ENCODE measurements at regions not wholly inside any gene's neighbourhood (a gene's known extent, or its start where the extent isn't known, plus 50 kb on each side); places are given as distances from the start of the nearest gene placed in this dataset.
"Not testable (repeated sequence)": the region's sequence is repeated elsewhere in the genome, so short reads cannot be mapped to it uniquely, and the experiment has no call there.

DNA sequence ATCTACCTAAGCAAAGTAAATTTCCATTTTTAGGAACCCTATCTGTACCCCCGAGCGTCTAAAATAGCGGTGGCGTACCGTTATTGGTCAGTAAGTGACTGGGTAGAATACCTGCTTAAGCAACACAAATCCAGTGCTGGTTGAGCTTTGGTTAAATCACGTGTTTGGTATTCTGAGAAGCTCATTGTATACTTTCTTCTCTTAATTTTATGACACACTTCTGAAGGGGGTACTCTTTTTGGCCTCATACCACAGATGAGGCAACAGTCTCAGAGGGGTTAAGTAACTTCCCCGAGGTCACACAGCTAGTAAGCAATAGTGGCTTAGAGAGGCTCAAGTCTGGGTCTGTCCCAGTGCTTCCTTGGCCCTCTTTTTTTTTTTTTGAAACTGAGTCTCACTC, 151.2 kb downstream of the TFAP2C start:
- no peak for TF ChIP-seq ZFX (IDR thresholded peaks at IDR 0.05; ENCODE audit: borderline replicate concordance)
- TF ChIP-seq, protein P1, sequence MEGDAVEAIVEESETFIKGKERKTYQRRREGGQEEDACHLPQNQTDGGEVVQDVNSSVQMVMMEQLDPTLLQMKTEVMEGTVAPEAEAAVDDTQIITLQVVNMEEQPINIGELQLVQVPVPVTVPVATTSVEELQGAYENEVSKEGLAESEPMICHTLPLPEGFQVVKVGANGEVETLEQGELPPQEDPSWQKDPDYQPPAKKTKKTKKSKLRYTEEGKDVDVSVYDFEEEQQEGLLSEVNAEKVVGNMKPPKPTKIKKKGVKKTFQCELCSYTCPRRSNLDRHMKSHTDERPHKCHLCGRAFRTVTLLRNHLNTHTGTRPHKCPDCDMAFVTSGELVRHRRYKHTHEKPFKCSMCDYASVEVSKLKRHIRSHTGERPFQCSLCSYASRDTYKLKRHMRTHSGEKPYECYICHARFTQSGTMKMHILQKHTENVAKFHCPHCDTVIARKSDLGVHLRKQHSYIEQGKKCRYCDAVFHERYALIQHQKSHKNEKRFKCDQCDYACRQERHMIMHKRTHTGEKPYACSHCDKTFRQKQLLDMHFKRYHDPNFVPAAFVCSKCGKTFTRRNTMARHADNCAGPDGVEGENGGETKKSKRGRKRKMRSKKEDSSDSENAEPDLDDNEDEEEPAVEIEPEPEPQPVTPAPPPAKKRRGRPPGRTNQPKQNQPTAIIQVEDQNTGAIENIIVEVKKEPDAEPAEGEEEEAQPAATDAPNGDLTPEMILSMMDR (IDR thresholded peaks at IDR 0.05), result no peak
- H3K27ac ChIP-seq, result no peak overlapping the region

DNA sequence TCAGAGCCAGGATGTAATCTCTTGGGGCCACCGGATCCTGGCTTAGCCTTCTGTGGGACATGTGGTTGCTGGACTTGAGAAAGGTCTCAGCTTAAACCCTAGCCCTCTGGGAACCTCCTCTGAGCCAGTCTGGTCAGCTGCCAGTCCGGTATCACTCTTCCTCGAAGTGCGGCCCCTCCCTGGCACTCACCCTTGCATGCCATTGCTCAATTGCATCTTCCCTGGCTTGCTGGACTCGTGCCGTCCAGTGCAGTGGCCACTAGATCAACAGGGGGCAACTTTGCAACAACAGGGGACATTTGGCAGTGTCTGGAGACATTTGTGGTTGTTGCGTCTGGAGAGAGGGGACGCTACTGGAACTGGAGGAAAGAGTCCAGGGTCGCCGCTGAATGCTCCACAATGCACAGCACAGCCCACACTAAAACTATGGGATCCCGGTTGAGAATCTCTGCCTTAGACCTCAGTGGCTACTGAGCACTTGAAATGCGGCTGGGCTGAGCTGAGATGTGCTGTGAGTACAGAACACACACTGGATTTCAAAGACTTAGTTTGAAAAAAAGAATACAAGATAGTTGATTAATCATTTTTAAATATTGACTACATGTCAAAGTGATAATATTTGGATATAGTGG, 152.1 kb downstream of the TFAP2C start:
- no peak overlapping the region for H3K27ac ChIP-seq
- TF ChIP-seq, protein P1 (IDR thresholded peaks at IDR 0.05), result no peak
- TF ChIP-seq ZFX (IDR thresholded peaks at IDR 0.05; ENCODE audit: borderline replicate concordance), result no peak

DNA sequence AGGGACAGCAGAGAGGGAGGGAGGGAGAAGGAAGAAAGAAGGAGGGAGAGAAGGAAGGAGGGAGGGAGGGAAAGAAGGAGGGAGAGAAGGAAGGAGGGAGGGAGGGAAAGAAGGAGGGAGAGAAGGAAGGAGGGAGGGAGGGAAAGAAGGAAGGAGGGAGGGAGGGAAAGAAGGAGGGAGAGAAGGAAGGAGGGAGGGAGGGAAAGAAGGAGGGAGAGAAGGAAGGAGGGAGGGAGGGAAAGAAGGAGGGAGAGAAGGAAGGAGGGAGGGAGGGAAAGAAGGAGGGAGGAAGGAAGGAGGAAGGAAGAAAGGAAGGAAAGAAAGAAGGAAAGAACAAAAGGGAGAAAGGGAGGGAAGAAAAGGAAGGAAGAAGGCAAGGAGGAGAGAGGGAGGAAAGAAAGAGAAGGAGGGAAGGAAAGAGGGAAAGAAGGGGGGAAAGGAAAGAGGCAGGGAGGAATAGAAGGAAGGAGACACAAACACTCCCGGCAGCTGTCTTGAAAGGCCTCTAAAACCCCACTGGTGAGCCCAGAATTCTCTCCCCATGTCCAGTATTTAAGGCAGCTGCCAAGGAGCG, 153.0 kb downstream of the TFAP2C start:
- H3K27ac ChIP-seq, result not testable (repeated sequence)

DNA sequence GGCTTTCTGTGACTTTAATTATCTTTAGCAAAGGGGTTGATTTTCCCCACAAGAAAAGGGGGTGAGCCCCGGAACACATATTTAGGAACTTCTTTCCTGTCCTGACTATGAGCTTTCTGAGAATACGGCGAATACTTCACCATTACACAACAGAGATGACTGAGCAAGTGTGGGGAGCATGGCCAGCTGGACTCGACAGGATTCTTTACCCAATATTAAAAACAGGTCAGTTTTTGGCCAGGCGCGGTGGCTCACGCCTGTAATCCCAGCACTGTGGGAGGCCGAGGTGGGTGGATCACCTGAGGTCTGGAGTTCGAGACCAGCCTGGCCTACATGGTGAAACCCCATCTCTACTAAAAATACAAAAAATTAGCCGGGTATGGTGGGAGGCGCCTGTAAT, 153.7 kb downstream of the TFAP2C start:
- not testable (repeated sequence) for H3K27ac ChIP-seq

DNA sequence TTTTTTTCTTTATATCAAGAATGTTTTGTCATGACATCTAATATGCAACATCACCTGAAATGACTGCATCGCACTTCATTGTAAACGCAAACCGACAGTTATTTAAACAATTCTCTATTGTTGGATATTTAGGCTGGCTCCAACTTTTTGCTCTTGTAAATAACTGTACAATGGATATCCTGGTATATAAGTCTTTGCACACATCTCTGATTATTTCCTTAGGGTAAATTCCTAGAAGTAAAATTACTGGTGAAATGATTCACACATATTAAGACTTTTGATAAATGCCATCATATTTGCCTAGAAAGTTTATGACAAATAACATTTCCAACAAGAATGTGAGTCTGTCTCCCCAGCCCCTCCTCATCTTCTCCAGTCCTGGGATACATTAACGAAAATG, 154.7 kb downstream of the TFAP2C start:
- TF ChIP-seq ZFX (IDR thresholded peaks at IDR 0.05; ENCODE audit: borderline replicate concordance), result no peak
- TF ChIP-seq, protein P1 (IDR thresholded peaks at IDR 0.05), result no peak

DNA sequence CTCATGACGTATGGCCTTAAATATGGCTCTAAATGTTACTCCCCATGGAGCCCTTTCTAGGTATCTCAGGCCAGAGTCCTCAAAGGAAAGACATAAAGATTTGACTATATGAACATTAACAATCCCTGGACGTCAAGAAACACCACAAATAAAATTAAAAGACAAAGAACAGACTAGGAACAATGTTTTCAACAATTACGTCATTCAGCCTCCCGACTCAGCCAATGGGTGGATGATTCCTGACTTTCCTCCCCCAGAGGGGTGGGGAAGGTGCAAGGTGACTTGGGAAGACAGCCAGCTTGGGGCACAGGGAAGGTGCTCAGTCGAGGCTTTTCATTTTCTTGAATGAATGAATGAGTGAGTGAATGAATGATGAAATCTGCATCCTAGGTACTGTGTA, 157.4 kb downstream of the TFAP2C start:
- H3K27ac ChIP-seq, result no peak overlapping the region
- TF ChIP-seq ZFX (IDR thresholded peaks at IDR 0.05; ENCODE audit: borderline replicate concordance), result no peak
- TF ChIP-seq, protein P1 (IDR thresholded peaks at IDR 0.05), result no peak

More for the DNA sequence above, 154.7 kb downstream of the TFAP2C start:
- no peak overlapping the region for H3K27ac ChIP-seq

DNA sequence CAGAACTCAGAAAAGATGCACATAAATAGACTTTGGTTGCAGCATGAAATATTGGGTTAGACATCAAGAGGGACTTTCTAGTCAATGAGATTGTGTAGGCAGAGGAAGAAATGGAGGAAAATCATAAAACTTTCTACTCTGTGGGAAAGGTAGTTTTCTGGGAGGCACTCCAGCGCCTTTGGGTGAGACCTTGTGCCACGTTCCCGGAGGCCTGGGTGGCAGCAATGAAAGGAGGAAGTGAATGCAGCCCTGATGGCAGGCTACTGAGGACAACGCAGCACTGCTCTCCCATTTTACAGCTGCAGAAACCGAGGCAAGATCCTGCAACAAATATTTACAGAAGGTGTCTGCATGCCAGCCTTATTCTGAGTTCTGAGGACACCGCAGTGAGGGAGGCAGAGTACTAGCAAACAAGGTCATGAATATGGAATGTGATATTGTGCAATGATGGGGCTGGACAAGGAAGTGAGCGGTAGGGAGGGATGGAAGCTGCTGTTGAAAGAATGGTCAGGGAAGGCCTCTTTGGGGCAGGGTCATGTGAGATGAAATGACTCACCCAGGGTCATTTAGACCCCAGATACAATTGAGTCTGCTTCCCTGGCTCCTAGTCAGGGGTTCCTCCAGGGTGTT, 159.1 kb downstream of the TFAP2C start:
- no peak overlapping the region for H3K27ac ChIP-seq

More for the DNA sequence above, 159.1 kb downstream of the TFAP2C start:
- TF ChIP-seq, protein P1 (IDR thresholded peaks at IDR 0.05), result no peak
- TF ChIP-seq ZFX (IDR thresholded peaks at IDR 0.05; ENCODE audit: borderline replicate concordance), result no peak

Measured in 22Rv1 (cell line).